Lung (tissue), 11 donors: ENCODE measurements at regions not wholly inside any gene's neighbourhood (a gene's known extent, or its start where the extent isn't known, plus 50 kb on each side); places are given as distances from the start of the nearest gene placed in this dataset.

Experiments
- ATAC-seq: fragments of 200-7000 bp; cut with Tn5 transposase; one replicate; pipeline ENCODE4 v1.9.1; 2020; ENCODE audit warnings: moderate number of reproducible peaks; ENCODE audit not compliant: insufficient read depth, low FRiP score
- DNase-seq, 3 donors: peaks; one replicate each; pipeline ENCODE4 v3.0.0-alpha.2; 2013 to 2017
- H3K27ac ChIP-seq, 2 donors: one replicate each; pipeline ENCODE4 v1.5.1; 2013; ENCODE audit warnings: mild to moderate bottlenecking in 2 of 2, moderate library complexity in 2 of 2, control low read depth in 1 of 2, inconsistent platforms in 1 of 2, low read depth in 1 of 2, low read length in 1 of 2
- H3K27me3 ChIP-seq, 3 donors: one replicate each; pipeline ENCODE4 v1.5.1; 2013; ENCODE audit warnings: low read length in 2 of 3; ENCODE audit not compliant: control insufficient read depth in 3 of 3, insufficient read depth in 3 of 3
- H3K36me3 ChIP-seq, 4 donors: one replicate each; pipeline ENCODE4 v1.5.1; 2013; ENCODE audit warnings: low read length in 4 of 4, mild to moderate bottlenecking in 1 of 4, moderate library complexity in 1 of 4; ENCODE audit not compliant: control insufficient read depth in 4 of 4, insufficient read depth in 4 of 4
- H3K4me1 ChIP-seq, 5 donors: one replicate each; pipeline ENCODE4 v1.5.1; 2013; ENCODE audit warnings: low read length in 5 of 5, mild to moderate bottlenecking in 2 of 5, moderate library complexity in 1 of 5; ENCODE audit not compliant: control insufficient read depth in 5 of 5, insufficient read depth in 5 of 5
- H3K4me3 ChIP-seq: one replicate; pipeline ENCODE4 v1.5.1; 2013; ENCODE audit warnings: mild to moderate bottlenecking, control low read depth, moderate library complexity
- H3K9ac ChIP-seq, 2 donors: one replicate each; pipeline ENCODE4 v1.5.1; 2013; ENCODE audit warnings: low read length in 2 of 2, control low read depth in 1 of 2; ENCODE audit not compliant: insufficient read depth in 1 of 2
- H3K9me3 ChIP-seq, 4 donors: one replicate each; pipeline ENCODE4 v1.5.1; 2013; ENCODE audit warnings: low read length in 3 of 4, mild to moderate bottlenecking in 1 of 4, moderate library complexity in 1 of 4; ENCODE audit not compliant: control insufficient read depth in 4 of 4, insufficient read depth in 3 of 4
- WGBS, 2 donors: extraction: QIAGEN DNeasy Blood & Tissue Kit; methylation state at CpG; one replicate each; pipeline ENCODE4 v1.1.7; 2013; 5-methylcytosine and 5-hydroxymethylcytosine counted together
- TF ChIP-seq, protein P1 (sequence below): IDR thresholded peaks from 2 replicates; pipeline ENCODE4 v1.5.1; 2012; ENCODE audit warnings: mild to moderate bottlenecking; ENCODE audit errors: control extremely low read depth, extremely low read depth
- donor health status: control.
- donor health status: control.
- donor health status: Bipolar disorder and iron deficiency.
- donor health status: healthy.
- donor health status: DM: yes; HTN: yes; CAD: no.

DNA sequence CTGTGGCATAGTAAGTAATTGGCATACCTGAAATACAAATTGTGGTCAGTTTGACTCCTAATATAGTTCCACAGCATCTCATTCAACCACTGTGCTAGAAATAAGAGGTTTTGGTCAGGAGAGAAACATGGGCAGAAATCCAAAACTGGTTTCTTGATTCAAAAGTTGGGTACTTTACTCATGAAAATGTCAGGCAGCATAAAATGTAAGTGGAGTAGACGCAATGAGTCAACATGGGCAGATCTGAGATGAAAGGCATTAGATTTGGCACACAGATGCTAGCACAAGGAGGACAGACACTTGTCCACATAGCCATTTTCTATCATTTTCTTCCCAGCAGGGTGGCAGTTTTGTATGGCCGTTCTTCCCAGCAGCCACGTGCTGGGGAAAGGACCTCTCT lies 255.8 kb upstream of the CDIN1 start:
- H3K4me1 ChIP-seq = no peaks in the 10 kb centered on the region
- 81 to 82% methylated on average over 3 of the region's 3 CpGs for WGBS, 2 donors
- no peak overlapping the region for H3K9ac ChIP-seq
- DNase-seq (peak in 1 of 3 donors; percentile 22), ATAC-seq (no peak)
- no peak overlapping the region for H3K27ac ChIP-seq
- TF ChIP-seq, protein P1, sequence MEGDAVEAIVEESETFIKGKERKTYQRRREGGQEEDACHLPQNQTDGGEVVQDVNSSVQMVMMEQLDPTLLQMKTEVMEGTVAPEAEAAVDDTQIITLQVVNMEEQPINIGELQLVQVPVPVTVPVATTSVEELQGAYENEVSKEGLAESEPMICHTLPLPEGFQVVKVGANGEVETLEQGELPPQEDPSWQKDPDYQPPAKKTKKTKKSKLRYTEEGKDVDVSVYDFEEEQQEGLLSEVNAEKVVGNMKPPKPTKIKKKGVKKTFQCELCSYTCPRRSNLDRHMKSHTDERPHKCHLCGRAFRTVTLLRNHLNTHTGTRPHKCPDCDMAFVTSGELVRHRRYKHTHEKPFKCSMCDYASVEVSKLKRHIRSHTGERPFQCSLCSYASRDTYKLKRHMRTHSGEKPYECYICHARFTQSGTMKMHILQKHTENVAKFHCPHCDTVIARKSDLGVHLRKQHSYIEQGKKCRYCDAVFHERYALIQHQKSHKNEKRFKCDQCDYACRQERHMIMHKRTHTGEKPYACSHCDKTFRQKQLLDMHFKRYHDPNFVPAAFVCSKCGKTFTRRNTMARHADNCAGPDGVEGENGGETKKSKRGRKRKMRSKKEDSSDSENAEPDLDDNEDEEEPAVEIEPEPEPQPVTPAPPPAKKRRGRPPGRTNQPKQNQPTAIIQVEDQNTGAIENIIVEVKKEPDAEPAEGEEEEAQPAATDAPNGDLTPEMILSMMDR = no peak
- H3K27me3 ChIP-seq = no peaks in the 10 kb centered on the region
- no peaks in the 10 kb centered on the region for H3K36me3 ChIP-seq
- no peak overlapping the region for H3K4me3 ChIP-seq
- peaks cover 0 to 4% (median 0%) of the 10 kb centered on the region in 4 donors for H3K9me3 ChIP-seq

DNA sequence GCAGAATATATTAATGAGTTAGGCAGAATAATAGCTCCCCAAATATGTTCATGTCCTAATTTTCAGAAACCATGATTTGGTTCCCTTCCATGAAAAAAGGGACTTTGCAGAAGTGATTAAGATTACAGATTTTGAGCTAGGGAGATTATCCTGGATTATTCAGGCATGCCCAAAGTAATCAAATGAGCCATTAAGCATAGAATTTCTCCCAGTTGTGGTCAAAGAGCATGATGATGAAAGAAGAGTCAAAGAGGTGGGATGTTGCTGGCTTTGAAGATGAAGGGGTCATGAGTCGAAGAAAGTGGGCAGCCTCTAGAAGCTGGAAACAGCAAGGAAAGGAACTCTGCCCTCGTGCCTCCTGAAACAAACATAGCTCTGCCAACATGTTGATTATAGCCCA lies 254.2 kb upstream of the CDIN1 start:
- Histone ChIP-seq H3K27me3 (no peaks in the 10 kb centered on the region), H3K9ac (no peak overlapping the region), H3K36me3 (no peaks in the 10 kb centered on the region), H3K4me1 (no peaks in the 10 kb centered on the region), H3K27ac (no peak overlapping the region), H3K9me3 (peaks cover 0 to 5% (median 0%) of the 10 kb centered on the region in 4 donors), H3K4me3 (no peak overlapping the region)
- 85 to 89% methylated on average over 2 of the region's 2 CpGs for WGBS, 2 donors
- DNase-seq (no peak), ATAC-seq (no peak)
- TF ChIP-seq, protein P1 = no peak

DNA sequence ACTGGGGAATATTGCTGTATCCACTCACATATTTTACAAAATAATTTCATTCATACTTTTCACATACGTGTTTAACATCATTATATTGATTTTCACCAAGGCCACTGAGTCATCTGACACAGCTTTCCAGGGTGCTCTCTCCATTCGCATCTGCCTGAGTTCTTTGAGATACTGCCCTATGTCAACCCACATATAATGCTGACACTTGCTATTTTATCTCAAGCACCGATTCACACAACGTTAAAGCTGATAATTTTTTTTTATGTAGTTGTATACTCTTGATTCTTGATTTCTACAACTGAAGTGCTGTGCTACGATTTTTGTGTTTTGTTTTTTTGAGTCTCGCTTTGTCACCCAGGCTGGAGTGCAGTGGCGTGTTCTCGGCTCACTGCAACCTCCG lies 249.8 kb upstream of the CDIN1 start:
- H3K4me1 ChIP-seq = no peaks in the 10 kb centered on the region
- no peak overlapping the region for H3K27ac ChIP-seq
- DNase-seq = no peak
- 93 to 95% methylated on average over 9 of the region's 9 CpGs for WGBS, 2 donors
- H3K36me3 ChIP-seq = no peaks in the 10 kb centered on the region
- H3K4me3 ChIP-seq = no peak overlapping the region
- no peak overlapping the region for H3K9ac ChIP-seq
- peaks cover 0 to 5% (median 0%) of the 10 kb centered on the region in 4 donors for H3K9me3 ChIP-seq
- ATAC-seq = no peak
- TF ChIP-seq, protein P1 = no peak
- no peaks in the 10 kb centered on the region for H3K27me3 ChIP-seq

DNA sequence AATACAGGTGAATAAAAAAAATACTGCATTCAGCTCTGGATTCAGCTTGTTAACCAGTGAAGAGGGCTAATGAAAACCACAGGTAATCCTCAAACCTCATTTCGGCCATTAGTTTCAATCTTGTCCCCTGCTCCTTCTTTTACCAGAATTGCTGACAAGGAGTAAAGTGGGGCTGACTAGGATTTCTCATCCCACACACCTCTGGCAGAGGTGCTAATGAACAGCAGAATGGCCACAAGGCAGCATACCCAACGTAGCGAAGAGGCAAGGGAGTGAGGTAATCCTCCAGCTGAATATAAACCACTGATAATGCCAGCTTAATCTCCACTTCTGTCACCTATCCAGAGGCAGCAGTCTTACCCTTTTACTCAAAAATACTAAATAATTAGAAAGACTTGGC lies 248.8 kb upstream of the CDIN1 start:
- WGBS, 2 donors = 91 to 99% methylated on average over 3 of the region's 3 CpGs
- no peak overlapping the region for H3K4me3 ChIP-seq

More for the DNA sequence above, 248.8 kb upstream of the CDIN1 start:
- Histone ChIP-seq H3K9ac (no peak overlapping the region), H3K27ac (no peak overlapping the region), H3K9me3 (peaks cover 0 to 5% (median 0%) of the 10 kb centered on the region in 4 donors), H3K4me1 (no peaks in the 10 kb centered on the region), H3K36me3 (no peaks in the 10 kb centered on the region), H3K27me3 (no peaks in the 10 kb centered on the region)
- TF ChIP-seq, protein P1 = no peak
- ATAC-seq = no peak
- no peak for DNase-seq
